Testis (tissue), 2 donors: ENCODE measurements at regions not wholly inside any gene's neighbourhood (a gene's known extent, or its start where the extent isn't known, plus 50 kb on each side); places are given as distances from the start of the nearest gene placed in this dataset.

Experiments used
- DNase-seq: peaks from one replicate; pipeline ENCODE4 v3.0.0-alpha.2; 2019
- H3K27ac ChIP-seq, 2 donors: fragments of 200-600 bp; sonication (generic); one replicate each; pipeline ENCODE4 v1.5.1; 2019
- H3K27me3 ChIP-seq: fragments of 200-600 bp; sonication (generic); one replicate; pipeline ENCODE4 v1.5.1; 2019
- H3K36me3 ChIP-seq: fragments of 200-600 bp; sonication (generic); one replicate; pipeline ENCODE4 v1.5.1; 2017; ENCODE audit warnings: low read depth; ENCODE audit errors: missing control alignments
- H3K4me1 ChIP-seq: fragments of 200-600 bp; sonication (generic); one replicate; pipeline ENCODE4 v1.5.1; 2019
- H3K4me3 ChIP-seq, 2 donors: fragments of 200-600 bp; sonication (generic); one replicate each; pipeline ENCODE4 v1.5.1; 2017 to 2019
- H3K9me3 ChIP-seq: fragments of 200-600 bp; sonication (generic); one replicate; pipeline ENCODE4 v1.5.1; 2017
- POLR2A ChIP-seq: fragments of 450-650 bp; IDR thresholded peaks from one replicate; pipeline ENCODE4 v1.6.1; 2017; ENCODE audit warnings: antibody characterized with exemption, mild to moderate bottlenecking, moderate library complexity
- WGBS, 2 donors: methylation state at CpG; one replicate each; pipeline ENCODE4 v1.1.5; 2018; 5-methylcytosine and 5-hydroxymethylcytosine counted together
- intact Hi-C: fragments of 100-400 bp; cut with DNase I; formaldehyde crosslinking; loops from one replicate; pipeline ENCODE4 v1.15.1; 2023; ENCODE audit warnings: low total_unique reads
- TF ChIP-seq, protein P1 (sequence below), 3 experiments: fragments of 450-650 bp in 2 of 3; fragments of 200-600 bp in 1 of 3; sonication (generic) in 1 of 3; IDR thresholded peaks; one replicate each; pipeline ENCODE4 v1.5.1; 2016 to 2019; ENCODE audit warnings: antibody characterized with exemption in 3 of 3, mild to moderate bottlenecking in 2 of 3, moderate library complexity in 1 of 3

DNA sequence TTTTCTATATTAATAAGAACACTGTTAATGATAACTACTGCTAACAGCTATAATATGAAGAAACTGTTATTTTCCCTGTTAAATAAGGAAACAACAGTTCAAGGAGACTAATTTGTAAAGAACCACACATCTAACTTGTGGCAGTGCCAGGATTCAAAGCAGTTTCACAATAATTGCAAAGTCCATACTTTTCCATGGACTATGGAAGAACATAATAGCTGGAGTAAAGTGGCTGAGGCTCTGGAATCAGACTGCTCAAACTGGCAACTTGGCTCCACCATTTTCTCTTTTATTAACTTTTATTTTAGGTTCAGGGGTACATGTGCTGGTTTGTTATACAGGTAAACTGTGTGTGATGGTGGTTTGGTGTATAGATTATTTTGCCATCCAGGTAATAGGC is 393.7 kb upstream of the CPEB2 start:
- Histone ChIP-seq H3K4me1 (no peaks in the 10 kb centered on the region), H3K27ac (no peak overlapping the region), H3K4me3 (no peak overlapping the region), H3K27me3 (no peaks in the 10 kb centered on the region), H3K36me3 (no peaks in the 10 kb centered on the region), H3K9me3 (no peaks in the 10 kb centered on the region)
- TF ChIP-seq, protein P1, sequence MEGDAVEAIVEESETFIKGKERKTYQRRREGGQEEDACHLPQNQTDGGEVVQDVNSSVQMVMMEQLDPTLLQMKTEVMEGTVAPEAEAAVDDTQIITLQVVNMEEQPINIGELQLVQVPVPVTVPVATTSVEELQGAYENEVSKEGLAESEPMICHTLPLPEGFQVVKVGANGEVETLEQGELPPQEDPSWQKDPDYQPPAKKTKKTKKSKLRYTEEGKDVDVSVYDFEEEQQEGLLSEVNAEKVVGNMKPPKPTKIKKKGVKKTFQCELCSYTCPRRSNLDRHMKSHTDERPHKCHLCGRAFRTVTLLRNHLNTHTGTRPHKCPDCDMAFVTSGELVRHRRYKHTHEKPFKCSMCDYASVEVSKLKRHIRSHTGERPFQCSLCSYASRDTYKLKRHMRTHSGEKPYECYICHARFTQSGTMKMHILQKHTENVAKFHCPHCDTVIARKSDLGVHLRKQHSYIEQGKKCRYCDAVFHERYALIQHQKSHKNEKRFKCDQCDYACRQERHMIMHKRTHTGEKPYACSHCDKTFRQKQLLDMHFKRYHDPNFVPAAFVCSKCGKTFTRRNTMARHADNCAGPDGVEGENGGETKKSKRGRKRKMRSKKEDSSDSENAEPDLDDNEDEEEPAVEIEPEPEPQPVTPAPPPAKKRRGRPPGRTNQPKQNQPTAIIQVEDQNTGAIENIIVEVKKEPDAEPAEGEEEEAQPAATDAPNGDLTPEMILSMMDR (IDR thresholded peaks at IDR 0.05) = no peak
- no peak for TF ChIP-seq POLR2A
- no peak for DNase-seq
- intact Hi-C loops = no loop called here

DNA sequence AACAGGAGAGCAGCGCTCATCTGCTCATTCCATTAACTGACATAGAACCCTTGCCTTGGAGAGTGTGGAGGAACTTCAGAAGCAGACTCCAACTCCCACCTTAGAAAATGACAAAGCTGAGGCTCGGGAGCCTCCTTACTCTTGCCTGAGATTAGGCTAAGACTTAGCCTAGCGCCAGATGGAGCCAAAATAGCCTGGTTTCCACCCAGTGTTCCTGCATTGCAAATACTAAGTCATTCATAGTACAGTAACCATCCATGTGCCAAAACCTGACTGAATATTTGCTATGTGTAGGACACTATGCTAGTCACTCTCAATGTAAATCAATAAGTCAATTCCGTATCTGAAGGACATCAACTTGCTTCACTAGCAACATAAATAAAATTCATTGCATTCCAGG is 387.4 kb upstream of the CPEB2 start:
- Histone ChIP-seq H3K9me3 (no peaks in the 10 kb centered on the region), H3K27ac (no peak overlapping the region), H3K27me3 (no peaks in the 10 kb centered on the region), H3K4me1 (no peaks in the 10 kb centered on the region), H3K4me3 (no peak overlapping the region), H3K36me3 (no peaks in the 10 kb centered on the region)
- no peak for TF ChIP-seq POLR2A
- TF ChIP-seq, protein P1 (IDR thresholded peaks at IDR 0.05) = no peak
- no peak for DNase-seq
- 53 to 59% methylated on average over 4 of the region's 4 CpGs for WGBS, 2 donors
- intact Hi-C loops = no loop called here

DNA sequence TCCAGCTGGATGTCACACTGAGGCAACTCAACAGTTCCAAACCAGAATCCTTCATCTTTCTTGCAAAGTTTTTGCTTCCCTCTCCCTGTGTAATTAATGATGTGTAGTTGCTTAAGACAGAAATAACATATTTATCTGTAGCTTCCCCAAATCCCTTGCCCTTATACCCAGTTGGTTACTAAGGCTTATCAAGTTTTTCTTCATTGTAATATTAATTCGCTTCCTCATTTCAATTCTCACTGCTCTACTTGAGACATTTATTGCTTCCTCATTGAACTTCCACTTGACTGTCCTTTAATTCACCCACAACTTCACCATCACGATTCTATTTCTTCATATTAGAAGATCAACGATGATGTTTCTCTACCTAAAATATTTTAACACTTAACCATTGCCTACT is 386.6 kb upstream of the CPEB2 start:
- no peak for TF ChIP-seq POLR2A
- TF ChIP-seq, protein P1 (IDR thresholded peaks at IDR 0.05) = no peak
- Histone ChIP-seq H3K4me1 (no peaks in the 10 kb centered on the region), H3K36me3 (no peaks in the 10 kb centered on the region), H3K9me3 (no peaks in the 10 kb centered on the region), H3K27me3 (no peaks in the 10 kb centered on the region), H3K27ac (no peak overlapping the region), H3K4me3 (no peak overlapping the region)
- intact Hi-C loops = no loop called here
- DNase-seq = no peak
- 87 to 88% methylated on average over 3 of the region's 3 CpGs for WGBS, 2 donors

DNA sequence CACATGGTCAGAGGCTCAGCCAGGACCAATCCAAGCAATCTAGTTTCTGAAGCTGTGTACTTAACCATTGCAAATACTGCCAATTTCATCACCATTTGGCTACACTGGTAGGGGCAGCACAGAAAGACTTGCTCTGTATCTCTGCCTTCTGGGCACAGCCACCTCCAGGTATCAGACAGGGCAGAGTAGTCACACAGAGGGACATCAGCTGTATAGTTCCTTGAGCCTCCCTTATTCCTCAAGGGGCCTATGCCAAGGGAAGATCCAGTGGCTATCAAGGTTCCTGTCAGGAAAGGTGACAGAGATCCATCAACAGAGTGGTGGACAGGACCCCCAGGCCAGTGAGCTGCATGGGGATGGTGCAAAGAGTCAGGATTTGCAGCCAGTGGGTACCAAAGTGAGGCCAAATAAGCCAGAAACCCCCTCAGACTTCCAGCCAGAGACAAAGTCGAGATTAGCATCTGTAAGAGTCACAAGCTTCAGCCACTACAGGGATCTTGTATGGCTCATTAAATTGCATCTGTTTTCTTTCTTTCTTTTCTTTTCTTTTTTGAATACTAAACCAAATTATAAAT is 381.6 kb upstream of the CPEB2 start:
- Histone ChIP-seq H3K9me3 (no peaks in the 10 kb centered on the region), H3K27me3 (no peaks in the 10 kb centered on the region), H3K27ac (no peak overlapping the region), H3K4me3 (no peak overlapping the region), H3K36me3 (no peaks in the 10 kb centered on the region), H3K4me1 (no peaks in the 10 kb centered on the region)
- intact Hi-C loops = no loop called here
- WGBS, 2 donors = 47 to 49% methylated on average over 1 of the region's 1 CpG
- TF ChIP-seq POLR2A = no peak
- TF ChIP-seq, protein P1 (IDR thresholded peaks at IDR 0.05) = no peak
- DNase-seq = no peak

DNA sequence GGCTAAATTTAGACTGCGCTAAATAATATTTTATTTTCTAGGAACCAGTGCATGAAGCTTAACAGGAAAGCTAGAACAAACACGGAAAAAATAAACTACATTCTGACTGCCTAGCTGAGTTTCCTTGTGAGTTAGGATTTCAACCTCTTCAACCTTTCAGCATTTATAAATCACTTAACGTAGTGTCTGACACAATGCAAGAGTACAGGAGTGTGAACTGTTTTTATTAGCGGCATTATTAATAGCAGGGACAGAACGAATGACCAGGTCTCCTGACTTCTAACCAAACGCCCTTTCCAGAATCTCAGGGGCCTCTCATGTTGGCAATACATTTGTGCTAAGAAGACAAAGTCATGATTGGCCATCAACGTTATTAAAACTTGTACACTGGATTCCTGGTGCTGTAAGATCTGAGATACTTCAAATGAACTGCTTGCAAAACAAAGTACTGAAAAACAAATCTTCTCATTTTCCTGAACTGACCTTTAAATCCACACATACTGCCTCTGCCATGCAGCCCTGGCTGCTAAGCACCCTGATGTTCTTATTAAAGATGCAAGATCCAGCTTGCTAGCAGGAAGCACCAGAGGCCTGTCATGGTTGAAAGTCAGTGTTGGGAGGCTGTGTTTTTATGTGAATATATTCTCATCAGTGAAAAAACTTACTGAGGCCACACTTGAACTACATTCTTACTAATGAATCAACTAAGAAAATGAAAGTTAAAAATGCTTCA is 380.4 kb upstream of the CPEB2 start:
- no peaks in the 10 kb centered on the region for H3K27me3 ChIP-seq
- H3K36me3 ChIP-seq = no peaks in the 10 kb centered on the region
- intact Hi-C loops = no loop called here
- no peak overlapping the region for H3K4me3 ChIP-seq
- WGBS, 2 donors = 66 to 68% methylated on average over 7 of the region's 7 CpGs
- TF ChIP-seq, protein P1 (IDR thresholded peaks at IDR 0.05) = no peak
- TF ChIP-seq POLR2A = no peak
- H3K4me1 ChIP-seq = no peaks in the 10 kb centered on the region
- H3K9me3 ChIP-seq = no peaks in the 10 kb centered on the region
- DNase-seq = no peak
- no peak overlapping the region for H3K27ac ChIP-seq
